Activated CD4-positive, alpha-beta memory T cell treated with anti-CD3 and anti-CD28 coated beads for 36 hours (primary cell): ENCODE measurements at regions not wholly inside any gene's neighbourhood (a gene's known extent, or its start where the extent isn't known, plus 50 kb on each side); places are given as distances from the start of the nearest gene placed in this dataset.

Experiments used
- CTCF ChIA-PET: fragments of 350-600 bp; sonication (Branson Sonifier 250); formaldehyde crosslinking; loops from one replicate; lab custom pipeline; 2021; ENCODE audit warnings: antibody characterized with exemption, inconsistent platforms; lab: Charles Lee
- POLR2A ChIA-PET: fragments of 350-600 bp; sonication (Branson Sonifier 250); formaldehyde crosslinking; loops from one replicate; lab custom pipeline; 2021; ENCODE audit warnings: antibody characterized with exemption; lab: Charles Lee
- DNase-seq: peaks from one replicate; pipeline ENCODE4 v3.0.0-alpha.2; 2020
- H3K27ac Mint-ChIP-seq: one replicate; pipeline ENCODE4 v1.8.0; 2021; ENCODE audit warnings: mixed read lengths
- H3K27me3 Mint-ChIP-seq: one replicate; pipeline ENCODE4 v1.8.0; 2021; ENCODE audit warnings: mixed read lengths
- H3K36me3 Mint-ChIP-seq: one replicate; pipeline ENCODE4 v1.8.0; 2021; ENCODE audit warnings: mixed read lengths
- H3K4me1 Mint-ChIP-seq: one replicate; pipeline ENCODE4 v1.8.0; 2021; ENCODE audit warnings: low read depth, mixed read lengths
- H3K4me3 Mint-ChIP-seq: one replicate; pipeline ENCODE4 v1.8.0; 2021; ENCODE audit warnings: mild to moderate bottlenecking, mixed read lengths
- H3K9me3 Mint-ChIP-seq: one replicate; pipeline ENCODE4 v1.8.0; 2021; ENCODE audit warnings: mixed read lengths
- intact Hi-C: fragments of 100-400 bp; cut with micrococcal nuclease; formaldehyde crosslinking; loops from one replicate; pipeline ENCODE4 v1.15.1; 2023

DNA sequence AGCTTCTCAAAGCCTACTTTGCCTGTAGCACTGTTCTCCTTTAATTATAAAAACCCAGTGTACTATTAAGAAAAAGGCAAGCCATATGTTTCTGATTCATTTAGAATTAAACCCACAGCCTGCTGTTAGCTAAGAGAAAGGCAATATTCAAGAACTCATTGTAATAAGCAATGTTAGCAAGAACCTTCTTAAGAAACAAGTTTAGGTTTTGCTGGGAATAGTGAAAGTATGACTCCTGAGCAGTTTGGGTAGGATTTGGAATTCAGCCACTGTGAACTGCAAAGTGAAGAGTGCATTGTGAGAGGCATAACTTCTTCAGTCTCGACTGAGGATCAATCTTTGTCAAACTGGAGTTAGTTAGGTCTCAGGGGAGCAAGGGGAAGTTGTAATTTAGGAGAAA lies 206.5 kb upstream of the NT5C1B start:
- ChIA-PET CTCF (no interaction called here), POLR2A (no interaction called here)
- intact Hi-C loops = no loop called here
- Mint-ChIP-seq H3K4me1 (no peaks in the 10 kb centered on the region), H3K27me3 (no peaks in the 10 kb centered on the region), H3K4me3 (no peak overlapping the region), H3K9me3 (no peaks in the 10 kb centered on the region), H3K27ac (no peak overlapping the region), H3K36me3 (no peaks in the 10 kb centered on the region)
- no peak for DNase-seq

DNA sequence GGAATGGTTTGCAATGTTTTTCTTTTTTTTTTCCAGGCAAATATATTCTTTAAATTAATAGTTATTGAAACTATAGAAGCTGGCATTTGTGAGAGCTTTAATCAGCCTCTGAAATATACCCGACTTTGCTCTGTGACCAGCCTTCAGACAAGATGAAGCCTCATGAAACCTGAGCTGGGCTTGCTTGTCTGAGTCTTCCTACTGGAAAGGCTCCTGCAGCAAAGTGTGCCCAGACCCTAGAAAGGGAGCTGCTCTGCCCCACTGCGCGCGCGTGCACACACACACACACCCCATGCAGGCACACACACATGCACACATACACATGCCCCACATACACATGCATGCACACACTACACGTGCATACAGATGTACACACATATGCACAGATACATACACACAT lies 203.3 kb upstream of the NT5C1B start:
- intact Hi-C loops = no loop called here
- ChIA-PET CTCF (no interaction called here), POLR2A (no interaction called here)
- Mint-ChIP-seq H3K27me3 (no peaks in the 10 kb centered on the region), H3K4me1 (no peaks in the 10 kb centered on the region), H3K9me3 (no peaks in the 10 kb centered on the region), H3K4me3 (no peak overlapping the region), H3K36me3 (no peaks in the 10 kb centered on the region), H3K27ac (no peak overlapping the region)
- no peak for DNase-seq

DNA sequence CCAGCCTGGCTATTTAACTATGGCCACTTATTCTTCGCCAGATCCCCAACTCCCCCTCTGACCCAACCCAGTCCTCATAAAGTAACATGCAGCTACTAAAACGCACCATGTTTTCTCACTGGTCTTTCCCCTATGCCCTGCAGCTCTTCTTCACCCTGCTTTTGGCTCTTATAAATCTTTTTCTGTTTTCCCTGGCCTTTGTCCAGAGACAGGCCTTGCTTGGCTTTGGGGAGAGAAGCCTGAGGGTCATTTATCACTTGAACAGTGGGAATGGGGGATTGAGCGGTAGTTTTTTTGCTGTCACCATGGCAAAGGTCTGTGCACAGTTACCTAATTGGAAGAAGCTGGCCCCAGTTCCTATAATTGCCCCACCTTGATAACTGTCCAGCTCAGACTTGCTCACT lies 202.9 kb upstream of the NT5C1B start:
- H3K4me3 Mint-ChIP-seq = no peak overlapping the region
- intact Hi-C loops = no loop called here
- DNase-seq = no peak
- no peaks in the 10 kb centered on the region for H3K36me3 Mint-ChIP-seq
- no peaks in the 10 kb centered on the region for H3K9me3 Mint-ChIP-seq
- POLR2A ChIA-PET = no interaction called here
- H3K27me3 Mint-ChIP-seq = no peaks in the 10 kb centered on the region
- CTCF ChIA-PET = no interaction called here
- no peak overlapping the region for H3K27ac Mint-ChIP-seq
- no peaks in the 10 kb centered on the region for H3K4me1 Mint-ChIP-seq

DNA sequence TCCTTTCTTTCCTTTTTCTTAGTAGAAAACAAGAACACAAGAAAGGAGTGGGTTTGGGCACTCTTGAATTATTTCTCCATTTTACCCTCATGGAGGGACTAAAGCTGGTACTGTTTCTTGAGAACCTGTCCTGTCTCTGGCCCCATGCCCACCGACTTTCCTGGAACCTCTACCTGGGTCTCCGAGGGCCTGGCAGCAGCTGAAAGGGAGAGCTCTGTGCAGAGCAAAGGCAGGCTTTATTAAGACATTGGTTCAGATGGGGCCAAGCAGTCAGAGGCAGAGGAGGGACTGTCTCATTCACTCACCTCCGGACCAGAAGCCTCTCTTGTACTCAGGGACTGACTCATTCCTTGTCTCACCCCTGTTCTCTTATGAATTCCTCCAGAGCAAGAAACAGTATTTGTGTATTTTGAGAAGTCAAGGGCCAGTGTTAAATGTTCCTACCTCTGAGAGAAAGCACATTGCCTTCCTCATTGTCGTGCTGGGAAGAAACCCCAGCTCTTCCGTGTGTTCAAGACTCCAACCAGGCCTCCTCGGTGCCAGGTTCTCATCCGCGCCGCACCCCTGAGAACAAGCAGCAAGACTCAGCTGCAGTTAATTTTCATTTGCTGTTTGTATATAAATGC lies 201.9 kb upstream of the NT5C1B start:
- Mint-ChIP-seq H3K27me3 (no peaks in the 10 kb centered on the region), H3K4me1 (no peaks in the 10 kb centered on the region), H3K36me3 (peaks cover 2% of the 10 kb centered on the region), H3K9me3 (no peaks in the 10 kb centered on the region), H3K27ac (no peak overlapping the region), H3K4me3 (no peak overlapping the region)
- no peak for DNase-seq
- intact Hi-C loops = no loop called here
- ChIA-PET POLR2A (no interaction called here), CTCF (no interaction called here)

DNA sequence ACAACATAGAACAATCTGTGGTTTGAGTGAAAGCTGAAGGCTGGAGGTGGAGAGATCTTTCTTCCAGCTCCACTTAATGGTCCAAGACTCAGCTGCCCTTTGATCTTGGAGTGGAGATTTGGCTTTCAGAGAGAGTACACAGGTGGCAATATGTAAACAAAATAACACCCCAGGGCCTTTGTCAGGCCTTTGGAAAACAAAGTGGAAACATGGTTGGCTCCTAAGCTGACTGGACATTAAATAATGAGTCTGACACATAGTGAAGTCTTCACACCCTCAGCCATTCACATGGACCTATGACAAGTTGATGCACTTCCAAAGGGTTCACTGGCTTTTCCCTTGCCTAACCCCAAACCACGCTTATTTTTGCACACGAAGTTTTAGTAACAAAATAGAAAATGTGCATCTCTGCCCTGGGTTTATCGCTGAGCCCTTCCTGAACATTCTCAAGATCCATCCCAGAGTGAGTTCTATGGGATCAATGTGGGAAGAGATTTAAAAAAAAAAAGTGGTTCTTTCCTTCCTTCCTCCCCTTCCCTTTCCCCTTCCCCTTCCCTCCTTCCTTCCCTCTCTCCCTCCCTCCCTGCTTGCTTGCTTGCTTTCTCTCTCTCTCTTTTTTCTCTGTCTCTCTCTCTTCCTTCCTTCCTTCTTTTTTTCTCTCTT lies 201.3 kb upstream of the NT5C1B start:
- intact Hi-C loops = no loop called here
- H3K4me3 Mint-ChIP-seq = no peak overlapping the region
- no peak overlapping the region for H3K27ac Mint-ChIP-seq
- no peaks in the 10 kb centered on the region for H3K4me1 Mint-ChIP-seq
- ChIA-PET POLR2A (no interaction called here), CTCF (no interaction called here)
- peaks cover 1% of the 10 kb centered on the region for H3K9me3 Mint-ChIP-seq
- no peak for DNase-seq
- H3K36me3 Mint-ChIP-seq = peaks cover 3% of the 10 kb centered on the region
- no peaks in the 10 kb centered on the region for H3K27me3 Mint-ChIP-seq

DNA sequence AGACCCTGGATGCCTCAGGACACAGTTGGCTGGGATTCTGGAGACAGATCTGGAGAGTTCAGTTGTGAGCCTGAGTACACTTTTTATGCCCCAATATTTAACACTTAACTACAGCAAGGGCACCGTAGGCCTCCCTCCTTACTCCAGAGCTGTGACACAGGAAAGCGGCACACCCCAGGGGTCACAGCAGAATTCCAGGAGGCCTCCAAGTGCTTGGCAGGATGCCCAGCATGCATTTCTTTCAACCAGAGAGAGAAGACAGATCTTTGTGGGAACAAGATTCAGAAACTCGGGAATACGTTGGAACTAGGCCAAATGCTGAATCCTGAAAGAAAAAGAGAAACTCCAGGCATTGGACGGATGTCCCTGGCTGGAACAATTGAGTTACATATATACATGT lies 199.2 kb upstream of the NT5C1B start:
- H3K36me3 Mint-ChIP-seq = peaks cover 12% of the 10 kb centered on the region
- H3K4me1 Mint-ChIP-seq = no peaks in the 10 kb centered on the region
- peaks cover 14% of the 10 kb centered on the region for H3K9me3 Mint-ChIP-seq
- intact Hi-C loops = no loop called here
- no peaks in the 10 kb centered on the region for H3K27me3 Mint-ChIP-seq
- ChIA-PET POLR2A (no interaction called here), CTCF (no interaction called here)
- H3K27ac Mint-ChIP-seq = no peak overlapping the region
- no peak for DNase-seq
- H3K4me3 Mint-ChIP-seq = no peak overlapping the region

DNA sequence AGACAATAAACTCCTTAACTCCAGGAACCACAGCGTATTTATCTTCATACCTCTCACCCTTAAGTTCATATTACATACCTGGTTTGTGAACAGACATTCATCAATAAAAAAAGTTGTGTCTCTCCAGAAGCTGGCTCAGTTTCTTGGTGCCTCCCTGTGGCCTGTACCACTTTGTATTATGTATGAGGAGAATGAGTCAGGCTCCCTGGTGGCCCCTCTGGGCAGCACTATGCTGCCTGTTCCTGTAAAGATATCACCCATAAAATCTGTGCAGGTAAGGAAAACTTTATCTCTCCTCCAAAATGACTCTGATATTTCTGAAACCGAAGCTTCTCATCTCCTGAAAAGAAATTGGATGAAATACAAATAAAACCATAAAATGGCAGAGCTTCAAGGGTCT lies 198.4 kb upstream of the NT5C1B start:
- intact Hi-C loops = no loop called here
- POLR2A ChIA-PET = no interaction called here
- CTCF ChIA-PET = no interaction called here
- no peaks in the 10 kb centered on the region for H3K4me1 Mint-ChIP-seq
- H3K4me3 Mint-ChIP-seq = no peak overlapping the region
- H3K9me3 Mint-ChIP-seq = peaks cover 14% of the 10 kb centered on the region
- no peaks in the 10 kb centered on the region for H3K27me3 Mint-ChIP-seq
- H3K36me3 Mint-ChIP-seq = peaks cover 12% of the 10 kb centered on the region
- no peak for DNase-seq
- H3K27ac Mint-ChIP-seq = no peak overlapping the region

DNA sequence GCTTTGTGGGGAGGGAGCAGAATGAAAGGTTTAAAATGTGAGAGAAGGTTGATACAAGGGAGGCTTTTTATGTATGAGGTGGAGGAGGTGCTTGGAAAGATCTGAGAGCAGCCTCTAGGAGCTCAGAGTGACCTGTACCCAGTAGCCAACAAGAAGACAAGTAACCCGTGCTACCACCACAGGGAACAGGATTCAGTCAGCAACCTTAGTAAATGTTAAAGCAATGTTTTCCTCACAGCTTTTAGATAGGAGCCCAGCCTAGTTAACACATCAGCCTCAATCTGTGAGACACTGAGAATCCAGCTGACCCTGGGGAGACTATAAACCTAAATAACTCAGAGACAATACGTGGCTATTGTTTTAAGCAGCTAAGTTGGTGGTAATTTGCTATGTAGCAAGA lies 194.9 kb upstream of the NT5C1B start:
- peaks cover 14% of the 10 kb centered on the region for H3K9me3 Mint-ChIP-seq
- H3K36me3 Mint-ChIP-seq = peaks cover 12% of the 10 kb centered on the region
- H3K4me3 Mint-ChIP-seq = no peak overlapping the region
- H3K4me1 Mint-ChIP-seq = no peaks in the 10 kb centered on the region
- no peak overlapping the region for H3K27ac Mint-ChIP-seq
- CTCF ChIA-PET = no interaction called here
- DNase-seq = no peak
- POLR2A ChIA-PET = no interaction called here
- intact Hi-C loops = no loop called here
- H3K27me3 Mint-ChIP-seq = no peaks in the 10 kb centered on the region

DNA sequence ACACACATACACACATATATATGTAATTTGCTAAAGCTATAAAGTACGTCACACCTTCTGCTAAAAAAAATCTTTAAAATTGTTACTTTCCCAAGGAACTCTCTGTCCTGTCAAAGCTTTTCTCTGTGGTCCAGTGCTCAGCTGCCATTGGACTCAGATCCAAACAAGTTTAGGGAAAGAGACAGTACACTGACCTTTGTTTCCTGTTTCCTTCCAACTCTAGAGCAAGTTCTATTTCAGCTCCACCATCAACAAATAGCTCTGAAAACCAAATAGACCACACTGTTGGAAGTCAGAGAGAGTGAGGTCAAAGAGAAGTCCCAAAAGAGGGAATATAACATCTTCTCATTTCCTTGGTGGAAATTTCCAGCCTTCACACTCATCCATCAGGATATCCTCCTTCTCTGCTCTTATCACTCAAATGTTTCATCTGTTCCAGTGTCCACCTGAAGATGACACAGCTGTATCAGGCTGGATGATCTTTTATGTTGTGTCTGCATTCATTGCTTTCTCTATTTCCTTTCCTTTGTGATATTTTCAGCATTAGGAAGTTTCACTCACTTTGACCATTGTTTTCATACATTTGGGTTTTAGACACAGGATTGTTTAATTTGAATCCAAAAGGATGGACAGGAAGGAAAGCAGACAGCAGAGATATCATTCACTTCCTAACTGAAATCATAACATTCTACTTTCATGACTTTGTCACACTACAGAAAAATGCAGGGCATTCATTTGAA lies 192.3 kb upstream of the NT5C1B start:
- H3K27me3 Mint-ChIP-seq = no peaks in the 10 kb centered on the region

DNA sequence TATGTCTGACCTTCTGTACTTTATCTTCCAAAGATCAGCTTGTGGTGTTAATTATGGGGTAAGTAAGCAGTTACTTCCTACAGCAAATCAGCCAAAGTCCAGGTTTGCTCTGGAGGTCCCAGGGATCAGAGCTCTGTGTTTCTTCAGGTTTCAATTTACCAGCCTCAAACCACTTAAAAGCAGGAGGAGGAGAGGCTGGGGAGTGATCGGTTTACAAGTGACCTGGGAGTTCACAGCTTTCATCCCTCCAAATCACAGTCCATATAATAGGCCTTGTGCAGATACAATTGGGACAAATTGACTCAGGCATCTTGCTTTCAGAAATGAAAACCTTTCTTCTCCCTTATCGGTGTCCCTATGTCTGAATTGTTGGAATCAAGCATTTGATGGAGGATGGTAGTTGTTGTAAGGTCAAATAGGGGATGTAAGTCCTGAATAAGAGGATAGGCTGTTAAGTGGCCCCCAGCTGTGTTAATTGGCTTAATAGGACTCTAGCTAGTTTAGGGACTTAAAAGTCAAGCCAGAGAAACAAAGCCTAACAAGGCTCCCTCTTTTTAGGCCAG lies 188.0 kb upstream of the NT5C1B start:
- no peak overlapping the region for H3K4me3 Mint-ChIP-seq
- no peaks in the 10 kb centered on the region for H3K4me1 Mint-ChIP-seq
- CTCF ChIA-PET = no interaction called here
- H3K36me3 Mint-ChIP-seq = no peaks in the 10 kb centered on the region
- POLR2A ChIA-PET = no interaction called here
- H3K9me3 Mint-ChIP-seq = no peaks in the 10 kb centered on the region
- H3K27me3 Mint-ChIP-seq = no peaks in the 10 kb centered on the region
- intact Hi-C loops = no loop called here
- DNase-seq = no peak
- H3K27ac Mint-ChIP-seq = no peak overlapping the region

More for the DNA sequence above, 192.3 kb upstream of the NT5C1B start:
- H3K4me3 Mint-ChIP-seq = no peak overlapping the region
- POLR2A ChIA-PET = no interaction called here
- no peak overlapping the region for H3K27ac Mint-ChIP-seq
- H3K9me3 Mint-ChIP-seq = peaks cover 14% of the 10 kb centered on the region
- CTCF ChIA-PET = no interaction called here
- H3K36me3 Mint-ChIP-seq = peaks cover 12% of the 10 kb centered on the region
- intact Hi-C loops = no loop called here
- no peak for DNase-seq
- no peaks in the 10 kb centered on the region for H3K4me1 Mint-ChIP-seq

DNA sequence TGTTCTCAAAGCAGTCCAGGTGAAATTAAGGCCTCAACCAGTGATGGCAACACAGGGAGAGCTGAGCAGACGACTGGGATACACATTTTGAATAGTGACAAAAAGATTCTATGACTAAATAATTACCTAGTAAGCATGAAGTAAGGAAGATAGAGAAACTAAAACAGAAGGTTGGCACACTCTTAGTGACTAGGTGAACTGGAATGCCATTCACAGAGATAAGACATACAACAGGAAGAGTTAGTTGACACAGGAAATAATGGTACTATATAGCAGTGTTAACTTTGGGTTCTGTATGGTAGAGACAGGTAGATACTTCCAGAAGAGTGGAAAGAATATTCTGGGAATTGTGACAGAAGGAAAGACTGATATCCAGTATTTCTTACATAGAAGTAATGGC lies 181.8 kb upstream of the NT5C1B start:
- Mint-ChIP-seq H3K4me1 (no peaks in the 10 kb centered on the region), H3K27ac (no peak overlapping the region), H3K9me3 (peaks cover 13% of the 10 kb centered on the region), H3K27me3 (no peaks in the 10 kb centered on the region), H3K36me3 (peaks cover 7% of the 10 kb centered on the region), H3K4me3 (no peak overlapping the region)
- ChIA-PET CTCF (no interaction called here), POLR2A (no interaction called here)
- intact Hi-C loops = no loop called here
- DNase-seq = no peak

DNA sequence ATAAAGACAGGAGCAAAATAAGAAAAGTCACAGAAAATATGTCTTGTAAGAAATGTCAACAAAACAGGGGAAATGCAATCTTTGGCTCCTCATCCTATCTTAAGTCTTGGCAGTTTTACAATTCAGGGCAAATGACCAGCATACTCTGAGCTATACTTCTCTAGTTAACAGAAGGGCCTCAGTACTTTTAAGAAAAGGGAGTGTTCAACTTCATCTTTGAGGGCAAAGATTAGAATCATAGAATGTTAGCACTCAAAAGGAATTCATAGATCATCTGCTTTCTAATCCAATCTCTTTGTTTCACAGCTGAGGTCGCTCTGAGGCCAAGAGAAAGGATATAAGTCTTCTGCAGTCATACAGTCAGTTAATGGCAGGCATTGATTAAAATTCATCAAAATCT lies 174.0 kb upstream of the NT5C1B start:
- DNase-seq = no peak
- intact Hi-C loops = no loop called here
- H3K4me1 Mint-ChIP-seq = no peaks in the 10 kb centered on the region
- no peaks in the 10 kb centered on the region for H3K27me3 Mint-ChIP-seq
- peaks cover 8% of the 10 kb centered on the region for H3K9me3 Mint-ChIP-seq
- POLR2A ChIA-PET = no interaction called here
- no peak overlapping the region for H3K27ac Mint-ChIP-seq
- peaks cover 6% of the 10 kb centered on the region for H3K36me3 Mint-ChIP-seq
- no peak overlapping the region for H3K4me3 Mint-ChIP-seq
- CTCF ChIA-PET = no interaction called here
